GM18951 (cell line): ENCODE measurements at regions not wholly inside any gene's neighbourhood (a gene's known extent, or its start where the extent isn't known, plus 50 kb on each side); places are given as distances from the start of the nearest gene placed in this dataset.
"Not testable (repeated sequence)": the region's sequence is repeated elsewhere in the genome, so short reads cannot be mapped to it uniquely, and the experiment has no call there.

Experiments
- POLR2A ChIP-seq: IDR thresholded peaks from 4 replicates; pipeline ENCODE4 v1.6.1; 2011; ENCODE audit warnings: mild to moderate bottlenecking; ENCODE audit not compliant: insufficient read length, insufficient read depth; ENCODE audit errors: extremely low read depth
- in situ Hi-C: fragments of 300-500 bp; cut with MboI; formaldehyde crosslinking; loops from one replicate; pipeline ENCODE4 v1.12.0; 2022; ENCODE audit warnings: low sequenced_read_pairs, mixed read lengths, inconsistent platforms; ENCODE audit not compliant: unreplicated experiment

GRCh38 chr2:175844169-175844568 lies 157.9 kb downstream of the LNPK start:
- TF ChIP-seq POLR2A = no peak

GRCh38 chr2:175843625-175844024 lies 158.4 kb downstream of the LNPK start:
- no peak for TF ChIP-seq POLR2A
- in situ Hi-C loops = no loop called here

More at GRCh38 chr2:175844169-175844568, 157.9 kb downstream of the LNPK start:
- in situ Hi-C loops = no loop called here

DNA sequence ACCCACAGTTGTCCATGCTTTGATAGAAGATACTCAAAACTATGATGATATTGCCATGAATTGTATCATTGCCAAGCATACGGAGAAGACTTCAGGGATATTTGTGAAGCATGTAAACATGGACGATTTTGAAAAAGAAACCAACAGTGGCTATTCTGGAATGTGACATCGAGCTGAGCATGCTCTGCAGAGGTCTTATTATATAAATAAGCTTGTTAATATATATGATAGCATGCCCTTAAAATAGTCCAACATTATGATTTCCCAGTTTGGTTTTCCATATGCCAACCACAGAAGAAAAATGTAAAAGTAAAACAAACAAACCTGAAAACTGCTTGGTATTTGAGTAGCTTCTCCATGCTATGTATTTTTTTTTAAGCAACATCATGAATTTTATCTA lies 159.1 kb downstream of the LNPK start:
- in situ Hi-C loops = no loop called here
- no peak for TF ChIP-seq POLR2A

- in situ Hi-C loops = not testable (repeated sequence)
Measured at GRCh38 chr2:175840765-175841164, 161.3 kb downstream of the LNPK start.

GRCh38 chr2:175840256-175840655 lies 161.8 kb downstream of the LNPK start:
- TF ChIP-seq POLR2A = no peak
- in situ Hi-C loops = no loop called here

DNA sequence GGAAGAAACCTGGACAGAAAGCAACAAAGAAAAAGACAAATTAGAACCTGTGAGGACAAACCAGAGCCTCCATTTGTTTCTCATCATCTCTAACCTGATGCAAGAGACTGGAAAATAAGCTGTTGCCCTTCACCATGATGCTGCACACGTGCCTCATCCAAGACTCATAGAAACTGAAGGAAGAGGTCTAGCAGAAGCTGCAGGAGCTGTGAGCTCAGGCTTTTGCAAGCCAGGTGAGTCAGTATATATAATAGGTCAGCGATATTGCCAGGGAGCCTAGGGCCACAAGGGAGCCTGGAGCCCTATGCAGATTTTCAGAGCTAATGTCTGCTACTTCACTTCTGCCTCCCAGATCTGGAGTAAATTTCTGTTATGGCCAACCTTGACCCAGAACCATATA lies 163.1 kb downstream of the LNPK start:
- in situ Hi-C loops = no loop called here
- no peak for TF ChIP-seq POLR2A

GRCh38 chr2:175837046-175837445 lies 165.0 kb downstream of the LNPK start:
- in situ Hi-C loops = no loop called here
- no peak for TF ChIP-seq POLR2A

- in situ Hi-C loops = no loop called here
- no peak for TF ChIP-seq POLR2A
Measured at GRCh38 chr2:175836361-175836760, 165.7 kb downstream of the LNPK start.

DNA sequence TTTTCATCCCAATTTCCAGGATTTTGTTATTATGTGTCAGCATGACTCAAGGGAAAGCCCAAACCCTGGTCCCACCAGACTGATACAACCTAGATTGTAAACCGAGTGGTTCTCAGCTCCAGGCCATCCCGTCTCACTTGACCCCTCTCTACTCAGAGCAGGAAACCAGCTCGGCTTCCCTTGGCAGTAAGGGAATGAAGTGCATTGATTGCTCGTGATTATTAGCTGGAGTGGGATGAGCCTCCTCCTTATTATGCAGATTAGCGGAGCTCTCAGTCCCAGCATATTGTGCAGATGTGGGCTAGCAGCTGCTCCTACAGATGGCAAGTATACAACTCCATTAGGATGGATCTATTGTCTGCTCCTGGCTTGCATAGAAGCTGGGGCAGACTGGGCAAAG lies 167.6 kb downstream of the LNPK start:
- TF ChIP-seq POLR2A = no peak
- in situ Hi-C loops = no loop called here

DNA sequence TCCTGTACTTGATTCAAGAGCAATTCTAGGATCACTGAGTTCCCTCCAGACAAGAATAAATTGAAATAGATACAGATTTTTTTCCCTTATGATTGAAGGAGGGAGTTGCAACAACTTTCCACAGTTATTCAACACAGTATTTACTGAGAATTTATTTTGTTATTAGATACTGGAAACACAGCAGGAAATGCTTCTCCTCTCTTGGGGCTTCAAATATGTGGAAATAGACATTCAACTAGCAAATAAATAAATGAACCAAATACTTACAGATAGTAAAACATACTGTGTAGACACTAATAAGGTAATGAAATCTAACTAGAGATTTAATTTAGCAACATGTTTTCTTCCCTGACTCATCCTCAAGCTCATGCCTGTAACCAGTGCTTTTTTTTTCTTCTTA lies 169.2 kb downstream of the LNPK start:
- in situ Hi-C loops = no loop called here
- no peak for TF ChIP-seq POLR2A

- no peak for TF ChIP-seq POLR2A
- in situ Hi-C loops = no loop called here
Measured at GRCh38 chr2:175829741-175830140, 172.3 kb downstream of the LNPK start.

DNA sequence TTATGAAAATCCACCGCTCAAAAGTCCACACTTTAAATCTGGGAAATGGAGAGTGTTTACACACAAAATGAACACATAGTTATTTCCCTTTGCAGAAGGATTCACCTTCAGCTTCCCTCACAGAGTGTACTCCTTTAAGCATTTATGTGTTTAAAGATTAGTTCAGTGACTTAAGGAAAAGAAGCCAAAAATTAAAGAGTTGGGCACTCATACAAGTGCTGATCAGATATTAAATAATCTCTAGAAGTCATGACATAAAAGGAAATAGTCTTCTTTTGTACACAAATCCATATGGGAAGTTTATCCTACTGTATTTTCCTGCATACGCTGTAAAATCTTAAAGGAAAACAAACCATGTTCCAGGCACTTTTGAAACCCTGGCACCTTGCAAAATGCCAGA lies 174.2 kb downstream of the LNPK start:
- in situ Hi-C loops = no loop called here
- no peak for TF ChIP-seq POLR2A

- no peak for TF ChIP-seq POLR2A
Measured at GRCh38 chr2:175824243-175824642, 177.8 kb downstream of the LNPK start.

GRCh38 chr2:175823707-175824073 lies 178.4 kb downstream of the LNPK start:
- TF ChIP-seq POLR2A = no peak
- in situ Hi-C loops = no loop called here

More at GRCh38 chr2:175824243-175824642, 177.8 kb downstream of the LNPK start:
- in situ Hi-C loops = no loop called here

- no peak for TF ChIP-seq POLR2A
- in situ Hi-C loops = no loop called here
Measured at GRCh38 chr2:175823002-175823706, 178.9 kb downstream of the LNPK start.
